Lung (tissue), 11 donors: ENCODE measurements at regions not wholly inside any gene's neighbourhood (a gene's known extent, or its start where the extent isn't known, plus 50 kb on each side); places are given as distances from the start of the nearest gene placed in this dataset.

Experiments used
- ATAC-seq: fragments of 200-7000 bp; cut with Tn5 transposase; one replicate; pipeline ENCODE4 v1.9.1; 2020; ENCODE audit warnings: moderate number of reproducible peaks; ENCODE audit not compliant: insufficient read depth, low FRiP score
- DNase-seq, 3 donors: peaks; one replicate each; pipeline ENCODE4 v3.0.0-alpha.2; 2013 to 2017
- H3K27ac ChIP-seq, 2 donors: one replicate each; pipeline ENCODE4 v1.5.1; 2013; ENCODE audit warnings: mild to moderate bottlenecking in 2 of 2, moderate library complexity in 2 of 2, control low read depth in 1 of 2, inconsistent platforms in 1 of 2, low read depth in 1 of 2, low read length in 1 of 2
- H3K27me3 ChIP-seq, 3 donors: one replicate each; pipeline ENCODE4 v1.5.1; 2013; ENCODE audit warnings: low read length in 2 of 3; ENCODE audit not compliant: control insufficient read depth in 3 of 3, insufficient read depth in 3 of 3
- H3K36me3 ChIP-seq, 4 donors: one replicate each; pipeline ENCODE4 v1.5.1; 2013; ENCODE audit warnings: low read length in 4 of 4, mild to moderate bottlenecking in 1 of 4, moderate library complexity in 1 of 4; ENCODE audit not compliant: control insufficient read depth in 4 of 4, insufficient read depth in 4 of 4
- H3K4me1 ChIP-seq, 5 donors: one replicate each; pipeline ENCODE4 v1.5.1; 2013; ENCODE audit warnings: low read length in 5 of 5, mild to moderate bottlenecking in 2 of 5, moderate library complexity in 1 of 5; ENCODE audit not compliant: control insufficient read depth in 5 of 5, insufficient read depth in 5 of 5
- H3K4me3 ChIP-seq: one replicate; pipeline ENCODE4 v1.5.1; 2013; ENCODE audit warnings: mild to moderate bottlenecking, control low read depth, moderate library complexity
- H3K9ac ChIP-seq, 2 donors: one replicate each; pipeline ENCODE4 v1.5.1; 2013; ENCODE audit warnings: low read length in 2 of 2, control low read depth in 1 of 2; ENCODE audit not compliant: insufficient read depth in 1 of 2
- H3K9me3 ChIP-seq, 4 donors: one replicate each; pipeline ENCODE4 v1.5.1; 2013; ENCODE audit warnings: low read length in 3 of 4, mild to moderate bottlenecking in 1 of 4, moderate library complexity in 1 of 4; ENCODE audit not compliant: control insufficient read depth in 4 of 4, insufficient read depth in 3 of 4
- CTCF ChIP-seq: IDR thresholded peaks from 2 replicates; pipeline ENCODE4 v1.5.1; 2012; ENCODE audit warnings: mild to moderate bottlenecking; ENCODE audit errors: control extremely low read depth, extremely low read depth
- WGBS, 2 donors: extraction: QIAGEN DNeasy Blood & Tissue Kit; methylation state at CpG; one replicate each; pipeline ENCODE4 v1.1.7; 2013; 5-methylcytosine and 5-hydroxymethylcytosine counted together
- donor health status: control.
- donor health status: control.
- donor health status: Bipolar disorder and iron deficiency.
- donor health status: healthy.
- donor health status: DM: yes; HTN: yes; CAD: no.

GRCh38 chr2:235303499-235304291 lies 190.1 kb upstream of the AGAP1 start:
- Histone ChIP-seq H3K4me3 (no peak overlapping the region), H3K27me3 (no peaks in the 10 kb centered on the region), H3K9ac (no peak overlapping the region), H3K27ac (no peak overlapping the region), H3K36me3 (no peaks in the 10 kb centered on the region), H3K4me1 (peaks cover 0 to 12% (median 0%) of the 10 kb centered on the region in 5 donors), H3K9me3 (peaks cover 0 to 4% (median 0%) of the 10 kb centered on the region in 4 donors)
- DNase-seq, result no peak
- no peak for TF ChIP-seq CTCF
- ATAC-seq, result no peak
- 83 to 86% methylated on average over 18 of the region's 18 CpGs for WGBS, 2 donors

- no peak for TF ChIP-seq CTCF
- no peak for ATAC-seq
- peaks cover 0 to 7% (median 0%) of the 10 kb centered on the region in 5 donors for H3K4me1 ChIP-seq
These were observed 188.2 kb upstream of the AGAP1 start for GRCh38 chr2:235305678-235306077.

GRCh38 chr2:235311044-235311443 lies 182.8 kb upstream of the AGAP1 start:
- no peak for TF ChIP-seq CTCF
- Histone ChIP-seq H3K9me3 (no peaks in the 10 kb centered on the region), H3K27ac (no peak overlapping the region), H3K9ac (no peak overlapping the region), H3K27me3 (no peaks in the 10 kb centered on the region), H3K4me3 (no peak overlapping the region), H3K36me3 (no peaks in the 10 kb centered on the region), H3K4me1 (no peaks in the 10 kb centered on the region)
- DNase-seq (no peak), ATAC-seq (no peak)
- 91 to 96% methylated on average over 4 of the region's 4 CpGs for WGBS, 2 donors

More at GRCh38 chr2:235305678-235306077, 188.2 kb upstream of the AGAP1 start:
- 93 to 97% methylated on average over 6 of the region's 6 CpGs for WGBS, 2 donors
- H3K4me3 ChIP-seq, result no peak overlapping the region
- no peaks in the 10 kb centered on the region for H3K27me3 ChIP-seq
- H3K9me3 ChIP-seq, result peaks cover 0 to 2% (median 0%) of the 10 kb centered on the region in 4 donors
- no peaks in the 10 kb centered on the region for H3K36me3 ChIP-seq
- no peak overlapping the region for H3K27ac ChIP-seq
- H3K9ac ChIP-seq, result no peak overlapping the region
- no peak for DNase-seq
